CD14-positive monocyte (primary cell): ENCODE measurements at regions not wholly inside any gene's neighbourhood (a gene's known extent, or its start where the extent isn't known, plus 50 kb on each side); places are given as distances from the start of the nearest gene placed in this dataset.

Source experiments
- DNase-seq, 3 donors: peaks; one replicate each; pipeline ENCODE4 v3.0.0-alpha.2; 2011 to 2022
- H2AFZ ChIP-seq: 2 replicates; pipeline ENCODE4 v1.6.0; 2012; ENCODE audit warnings: mild to moderate bottlenecking, low read depth, low read length, inconsistent platforms; ENCODE audit not compliant: insufficient read depth, poor library complexity, severe bottlenecking
- H3K27ac ChIP-seq, 2 donors: 1 replicate in 1 of 2; 2 replicates in 1 of 2; pipeline ENCODE4 v1.5.1; 2012 to 2013; ENCODE audit warnings: low read length in 2 of 2, control low read depth in 1 of 2, inconsistent platforms in 1 of 2, low read depth in 1 of 2, mild to moderate bottlenecking in 1 of 2
- H3K27me3 ChIP-seq, 2 donors: one replicate each; pipeline versions ENCODE4 v1.6.0 to v1.6.1; 2011 to 2013; ENCODE audit warnings: low read length in 2 of 2; ENCODE audit not compliant: control insufficient read depth in 2 of 2, insufficient read depth in 2 of 2
- H3K36me3 ChIP-seq, 2 donors: replicated peaks in 1 of 2; 1 replicate in 1 of 2; 2 replicates in 1 of 2; pipeline versions ENCODE4 v1.5.1 to v1.6.1; 2012 to 2013; ENCODE audit warnings: low read length in 2 of 2, control low read depth in 1 of 2, inconsistent platforms in 1 of 2, mild to moderate bottlenecking in 1 of 2; ENCODE audit not compliant: insufficient read depth in 2 of 2, control insufficient read depth in 1 of 2
- H3K4me1 ChIP-seq, 2 donors: 1 replicate in 1 of 2; 2 replicates in 1 of 2; pipeline versions ENCODE4 v1.5.1 to v1.6.1; 2012 to 2013; ENCODE audit warnings: low read length in 2 of 2, control low read depth in 1 of 2, inconsistent platforms in 1 of 2, mild to moderate bottlenecking in 1 of 2, moderate library complexity in 1 of 2; ENCODE audit not compliant: insufficient read depth in 2 of 2, control insufficient read depth in 1 of 2
- H3K4me2 ChIP-seq: replicated peaks from 2 replicates; pipeline ENCODE3; 2012; ENCODE audit warnings: low read length, moderate library complexity, mild to moderate bottlenecking; ENCODE audit not compliant: poor library complexity, severe bottlenecking; ENCODE audit errors: extremely low read depth
- H3K4me3 ChIP-seq, 3 experiments: fragments of 200-600 bp in 1 of 3; sonication (generic) in 1 of 3; replicated peaks in 1 of 3; 1 replicate in 2 of 3; 2 replicates in 1 of 3; pipeline ENCODE4 v1.5.1; 2011 to 2013; ENCODE audit warnings: low read length in 3 of 3, mild to moderate bottlenecking in 3 of 3, control low read depth in 2 of 3, low read depth in 2 of 3, inconsistent platforms in 1 of 3, moderate library complexity in 1 of 3
- H3K79me2 ChIP-seq: 2 replicates; pipeline ENCODE4 v1.6.0; 2012; ENCODE audit warnings: mild to moderate bottlenecking, control low read depth, inconsistent platforms, low read length, moderate library complexity; ENCODE audit not compliant: insufficient read depth
- H3K9ac ChIP-seq: 2 replicates; pipeline ENCODE4 v1.6.0; 2017; ENCODE audit warnings: low read length, mild to moderate bottlenecking; ENCODE audit not compliant: insufficient read depth, poor library complexity, severe bottlenecking
- H3K9me3 ChIP-seq, 2 donors: replicated peaks in 1 of 2; 1 replicate in 1 of 2; 2 replicates in 1 of 2; pipeline versions ENCODE4 v1.5.1 to v1.6.1; 2012 to 2013; ENCODE audit warnings: low read length in 2 of 2, control low read depth in 1 of 2; ENCODE audit not compliant: control insufficient read depth in 1 of 2, insufficient read depth in 1 of 2
- H4K20me1 ChIP-seq: 2 replicates; pipeline ENCODE4 v1.6.0; 2012; ENCODE audit warnings: mild to moderate bottlenecking, low read length, control low read depth, moderate library complexity; ENCODE audit not compliant: insufficient read depth
- H3K27ac Mint-ChIP-seq, 7 donors: one replicate each; pipeline ENCODE4 v1.8.0; 2020; ENCODE audit warnings: mild to moderate bottlenecking in 7 of 7, mixed read lengths in 7 of 7, moderate library complexity in 6 of 7, inconsistent platforms in 2 of 7
- H3K27me3 Mint-ChIP-seq, 3 donors: one replicate each; pipeline ENCODE4 v1.8.0; 2021 to 2022; ENCODE audit warnings: low read depth in 3 of 3, mild to moderate bottlenecking in 3 of 3, mixed read lengths in 3 of 3, moderate library complexity in 3 of 3, inconsistent platforms in 1 of 3
- H3K36me3 Mint-ChIP-seq, 2 donors: one replicate each; pipeline ENCODE4 v1.8.0; 2020; ENCODE audit warnings: mixed read lengths in 2 of 2, inconsistent platforms in 1 of 2, mild to moderate bottlenecking in 1 of 2
- H3K4me1 Mint-ChIP-seq: one replicate; pipeline ENCODE4 v1.8.0; 2020; ENCODE audit warnings: mild to moderate bottlenecking, mixed read lengths
- H3K4me3 Mint-ChIP-seq, 2 donors: one replicate each; pipeline ENCODE4 v1.8.0; 2020; ENCODE audit warnings: mild to moderate bottlenecking in 2 of 2, mixed read lengths in 2 of 2, moderate library complexity in 1 of 2
- H3K9me3 Mint-ChIP-seq, 7 donors: one replicate each; pipeline ENCODE4 v1.8.0; 2020 to 2022; ENCODE audit warnings: mixed read lengths in 7 of 7, mild to moderate bottlenecking in 6 of 7, moderate library complexity in 6 of 7, inconsistent platforms in 2 of 7
- WGBS: methylation state at CpG from one replicate; pipeline ENCODE4 v1.1.5; 2013; ENCODE audit warnings: missing lambda C conversion rate; ENCODE audit not compliant: insufficient coverage; 5-methylcytosine and 5-hydroxymethylcytosine counted together
- intact Hi-C, 2 donors: fragments of 100-400 bp; cut with micrococcal nuclease; formaldehyde crosslinking; loops; one replicate each; pipeline versions ENCODE4 v1.15.0 to v1.15.1; 2023
- TF ChIP-seq, protein P1 (sequence below): fragments of 200-600 bp; IDR thresholded peaks from one replicate; pipeline ENCODE4 v1.8.0; 2022; ENCODE audit warnings: antibody characterized with exemption, mild to moderate bottlenecking

DNA sequence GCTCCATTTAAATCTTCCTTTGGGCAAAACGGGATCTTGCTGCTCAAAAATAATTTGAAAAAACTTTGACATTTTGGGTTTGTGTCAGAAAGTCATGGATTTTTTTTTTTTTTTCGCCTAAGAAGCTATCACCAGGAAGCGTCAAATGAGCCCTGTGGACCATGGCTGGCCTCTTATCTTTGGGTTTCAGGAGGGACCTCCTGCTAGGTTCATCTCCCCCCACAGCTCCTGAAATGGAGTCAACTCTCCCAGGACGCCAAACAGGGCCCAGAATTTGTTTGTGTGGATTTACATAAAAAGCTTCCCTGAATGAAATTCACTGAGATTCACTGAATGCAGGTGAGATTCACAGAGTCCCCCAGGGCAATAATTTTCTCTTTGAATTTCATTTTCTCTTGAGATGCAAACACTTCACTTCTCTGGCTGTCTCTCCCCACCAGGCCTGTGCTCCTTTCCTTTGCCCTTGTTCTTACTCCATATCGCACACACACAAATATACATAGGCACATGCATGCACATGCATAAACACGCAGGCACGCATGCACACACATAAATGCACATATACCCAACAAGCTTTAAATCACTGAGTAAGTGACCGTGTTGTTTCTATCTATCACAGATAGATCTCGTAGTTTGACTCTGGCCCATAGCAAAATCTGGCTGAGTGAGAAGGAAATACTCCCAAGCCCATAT is 55.3 kb upstream of the GALNT10 start:
- H3K9me3 ChIP-seq: no peaks in the 10 kb centered on the region
- no peak overlapping the region for H3K4me3 Mint-ChIP-seq
- DNase-seq: no peak
- peaks cover 18% of the 10 kb centered on the region for H3K4me1 Mint-ChIP-seq
- no peaks in the 10 kb centered on the region for H3K79me2 ChIP-seq
- no peak overlapping the region for H3K27ac ChIP-seq
- peaks cover 7 to 16% of the 10 kb centered on the region in 2 donors for H3K4me1 ChIP-seq
- WGBS: 72% methylated on average over 4 of the region's 9 CpGs
- no peak overlapping the region for H3K9ac ChIP-seq
- H3K36me3 Mint-ChIP-seq: no peaks in the 10 kb centered on the region
- no peak overlapping the region for H3K27ac Mint-ChIP-seq
- no peak overlapping the region for H3K4me3 ChIP-seq
- H3K9me3 Mint-ChIP-seq: peaks cover 0 to 3% (median 0%) of the 10 kb centered on the region in 7 donors
- no peaks in the 10 kb centered on the region for H3K36me3 ChIP-seq
- H3K27me3 Mint-ChIP-seq: peaks cover 2 to 11% (median 6%) of the 10 kb centered on the region in 3 donors
- TF ChIP-seq, protein P1, sequence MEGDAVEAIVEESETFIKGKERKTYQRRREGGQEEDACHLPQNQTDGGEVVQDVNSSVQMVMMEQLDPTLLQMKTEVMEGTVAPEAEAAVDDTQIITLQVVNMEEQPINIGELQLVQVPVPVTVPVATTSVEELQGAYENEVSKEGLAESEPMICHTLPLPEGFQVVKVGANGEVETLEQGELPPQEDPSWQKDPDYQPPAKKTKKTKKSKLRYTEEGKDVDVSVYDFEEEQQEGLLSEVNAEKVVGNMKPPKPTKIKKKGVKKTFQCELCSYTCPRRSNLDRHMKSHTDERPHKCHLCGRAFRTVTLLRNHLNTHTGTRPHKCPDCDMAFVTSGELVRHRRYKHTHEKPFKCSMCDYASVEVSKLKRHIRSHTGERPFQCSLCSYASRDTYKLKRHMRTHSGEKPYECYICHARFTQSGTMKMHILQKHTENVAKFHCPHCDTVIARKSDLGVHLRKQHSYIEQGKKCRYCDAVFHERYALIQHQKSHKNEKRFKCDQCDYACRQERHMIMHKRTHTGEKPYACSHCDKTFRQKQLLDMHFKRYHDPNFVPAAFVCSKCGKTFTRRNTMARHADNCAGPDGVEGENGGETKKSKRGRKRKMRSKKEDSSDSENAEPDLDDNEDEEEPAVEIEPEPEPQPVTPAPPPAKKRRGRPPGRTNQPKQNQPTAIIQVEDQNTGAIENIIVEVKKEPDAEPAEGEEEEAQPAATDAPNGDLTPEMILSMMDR: no peak
- no peak overlapping the region for H2AFZ ChIP-seq
- no peaks in the 10 kb centered on the region for H4K20me1 ChIP-seq
- no peaks in the 10 kb centered on the region for H3K27me3 ChIP-seq
- intact Hi-C loops: no loop called here
- no peak overlapping the region for H3K4me2 ChIP-seq

DNA sequence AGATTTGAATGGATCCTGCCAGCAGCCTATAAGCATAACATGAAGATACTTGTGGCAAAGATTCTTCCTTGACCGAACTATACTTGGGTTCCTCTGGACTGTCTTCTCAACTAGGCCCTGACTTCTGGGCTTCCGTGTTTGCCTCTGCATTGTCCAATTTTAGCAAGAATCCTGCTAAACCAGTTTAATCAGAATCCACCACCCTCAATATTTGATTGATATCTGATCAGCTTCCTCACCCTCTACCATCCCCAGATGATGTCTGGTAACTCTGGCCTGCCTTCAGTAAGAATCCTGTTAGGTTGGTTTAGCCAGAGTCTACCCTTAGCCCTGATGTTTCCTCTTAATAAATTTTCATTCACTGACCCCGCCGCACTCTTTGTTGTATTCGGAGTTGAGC is 54.4 kb upstream of the GALNT10 start:
- no peak overlapping the region for H3K4me3 Mint-ChIP-seq
- H3K27ac Mint-ChIP-seq: no peak overlapping the region
- H3K4me1 ChIP-seq: peaks cover 6 to 12% of the 10 kb centered on the region in 2 donors
- H3K27me3 Mint-ChIP-seq: peaks cover 4 to 15% (median 10%) of the 10 kb centered on the region in 3 donors
- peaks cover 0 to 3% (median 0%) of the 10 kb centered on the region in 7 donors for H3K9me3 Mint-ChIP-seq
- TF ChIP-seq, protein P1: no peak
- DNase-seq: no peak
- H3K4me3 ChIP-seq: no peak overlapping the region
- H4K20me1 ChIP-seq: no peaks in the 10 kb centered on the region
- H3K9ac ChIP-seq: no peak overlapping the region
- H3K79me2 ChIP-seq: no peaks in the 10 kb centered on the region
- WGBS: 100% methylated on average over 2 of the region's 5 CpGs
- H3K36me3 ChIP-seq: no peaks in the 10 kb centered on the region
- H3K27ac ChIP-seq: no peak overlapping the region
- no peaks in the 10 kb centered on the region for H3K27me3 ChIP-seq
- H3K9me3 ChIP-seq: no peaks in the 10 kb centered on the region
- H2AFZ ChIP-seq: no peak overlapping the region
- H3K36me3 Mint-ChIP-seq: no peaks in the 10 kb centered on the region
- intact Hi-C loops: no loop called here
- peaks cover 17% of the 10 kb centered on the region for H3K4me1 Mint-ChIP-seq
- no peak overlapping the region for H3K4me2 ChIP-seq
